Spleen (tissue), 11 donors: ENCODE measurements at regions not wholly inside any gene's neighbourhood (a gene's known extent, or its start where the extent isn't known, plus 50 kb on each side); places are given as distances from the start of the nearest gene placed in this dataset.

Experiments
- DNase-seq: peaks from one replicate; pipeline ENCODE4 v3.0.0-alpha.2; 2020
- H3K27ac ChIP-seq, 8 donors: fragments of 200-600 bp; sonication (generic) in 7 of 8; 1 replicate in 4 of 8; 2 replicates in 4 of 8; pipeline versions ENCODE4 v1.5.0 to v1.8.0; 2016 to 2021; ENCODE audit warnings: inconsistent platforms in 4 of 8, mild to moderate bottlenecking in 4 of 8, moderate library complexity in 1 of 8
- H3K27me3 ChIP-seq, 7 donors: fragments of 200-600 bp; sonication (generic) in 6 of 7; replicated peaks in 1 of 7; 1 replicate in 4 of 7; 2 replicates in 3 of 7; pipeline versions ENCODE4 v1.5.0 to v1.8.0; 2016 to 2021; ENCODE audit warnings: inconsistent platforms in 3 of 7, mild to moderate bottlenecking in 1 of 7
- H3K36me3 ChIP-seq, 6 donors: fragments of 200-600 bp; sonication (generic) in 5 of 6; 1 replicate in 4 of 6; 2 replicates in 2 of 6; pipeline versions ENCODE4 v1.5.0 to v1.8.0; 2016 to 2021; ENCODE audit warnings: inconsistent platforms in 2 of 6
- H3K4me1 ChIP-seq, 6 donors: fragments of 200-600 bp; sonication (generic) in 5 of 6; 1 replicate in 3 of 6; 2 replicates in 3 of 6; pipeline versions ENCODE4 v1.5.0 to v1.8.0; 2016 to 2021; ENCODE audit warnings: inconsistent platforms in 3 of 6
- H3K4me3 ChIP-seq, 8 donors: fragments of 200-600 bp; sonication (generic) in 7 of 8; 1 replicate in 4 of 8; 2 replicates in 4 of 8; pipeline versions ENCODE4 v1.5.0 to v1.8.0; 2016 to 2021; ENCODE audit warnings: inconsistent platforms in 4 of 8, mild to moderate bottlenecking in 4 of 8, moderate library complexity in 2 of 8
- H3K9me3 ChIP-seq, 8 donors: fragments of 200-600 bp; sonication (generic) in 7 of 8; 1 replicate in 4 of 8; 2 replicates in 4 of 8; pipeline versions ENCODE4 v1.5.0 to v1.8.0; 2016 to 2021; ENCODE audit warnings: inconsistent platforms in 4 of 8
- CTCF ChIP-seq, 11 experiments: fragments of 200-600 bp in 7 of 11; fragments of 450-650 bp in 4 of 11; sonication (generic) in 4 of 11; IDR thresholded peaks in 8 of 11; conservative IDR thresholded peaks in 3 of 11; 1 replicate in 7 of 11; 2 replicates in 4 of 11; pipeline versions ENCODE4 v1.4.0 to v1.8.0; 2016 to 2021; ENCODE audit warnings: antibody characterized with exemption in 11 of 11, inconsistent platforms in 4 of 11, mild to moderate bottlenecking in 1 of 11
- POLR2A ChIP-seq, 3 donors: fragments of 450-650 bp; IDR thresholded peaks; one replicate each; pipeline ENCODE4 v1.5.1; 2017; ENCODE audit warnings: antibody characterized with exemption in 3 of 3, mild to moderate bottlenecking in 1 of 3
- POLR2AphosphoS5 ChIP-seq, 3 donors: sonication (generic); formaldehyde crosslinking; IDR thresholded peaks; one replicate each; pipeline ENCODE4 v1.5.1; 2017; ENCODE audit warnings: antibody characterized with exemption in 3 of 3
- WGBS, 5 donors: extraction: QIAGEN DNeasy Blood & Tissue Kit in 3 of 5; methylation state at CpG; one replicate each; pipeline versions ENCODE4 v1.1.5 to v1.1.7; 2013 to 2018; 5-methylcytosine and 5-hydroxymethylcytosine counted together
- intact Hi-C: fragments of 100-400 bp; cut with DNase I; formaldehyde crosslinking; loops from one replicate; pipeline ENCODE4 v1.15.0; 2023; ENCODE audit warnings: low total_unique reads
- donor health status: healthy with polysubstance abuse.
- donor health status: DM: no; HTN: no; CAD: no; lungs with moderate emphysema.
- donor health status: DM: no; HTN: no; CAD: no.
- donor health status: Bipolar disorder and iron deficiency.
- donor health status: healthy.
- donor health status: DM: no; HTN: no; CAD: no.
- donor health status: DM: yes; HTN: yes; CAD: no.

DNA sequence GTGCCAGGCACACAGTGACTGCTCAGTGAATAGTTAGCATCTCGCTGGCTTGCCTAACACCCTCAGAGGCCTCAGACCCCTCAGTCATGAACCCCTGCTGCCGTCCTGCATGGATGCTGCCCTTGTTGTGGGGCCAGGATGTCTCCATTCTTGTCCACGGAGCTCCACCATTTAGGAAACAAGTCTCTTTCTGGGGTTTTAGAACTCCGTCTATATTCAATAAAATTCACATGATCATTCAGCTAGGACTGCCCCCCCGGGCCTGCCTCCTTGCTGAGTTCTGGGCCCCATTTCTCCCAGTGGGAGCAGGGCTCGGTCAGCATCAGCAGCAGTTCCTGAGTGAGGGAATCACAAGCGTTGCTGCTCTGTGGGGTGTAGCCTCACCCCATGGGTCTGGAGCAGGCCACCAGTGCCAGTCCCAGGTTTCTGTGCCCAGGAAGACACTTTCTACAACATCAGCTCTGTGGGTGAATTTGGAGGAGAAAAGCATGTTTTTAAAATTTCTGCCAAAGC, 134.1 kb downstream of the RHOU start:
- Histone ChIP-seq H3K27ac (no peak overlapping the region), H3K27me3 (no peaks in the 10 kb centered on the region), H3K36me3 (no peaks in the 10 kb centered on the region), H3K9me3 (no peaks in the 10 kb centered on the region), H3K4me1 (peaks cover 0 to 42% (median 15%) of the 10 kb centered on the region in 6 donors), H3K4me3 (no peak overlapping the region)
- TF ChIP-seq CTCF (IDR thresholded peaks at IDR 0.05 in 8 of 11, conservative IDR thresholded peaks at IDR 0.05 in 3 of 11) (no peak), POLR2A (IDR thresholded peaks at IDR 0.05) (no peak), POLR2AphosphoS5 (IDR thresholded peaks at IDR 0.05) (no peak)
- intact Hi-C loops, result no loop called here
- WGBS, 5 donors, result 84 to 95% (median 92%) methylated on average over 7 of the region's 7 CpGs
- DNase-seq, result no peak

DNA sequence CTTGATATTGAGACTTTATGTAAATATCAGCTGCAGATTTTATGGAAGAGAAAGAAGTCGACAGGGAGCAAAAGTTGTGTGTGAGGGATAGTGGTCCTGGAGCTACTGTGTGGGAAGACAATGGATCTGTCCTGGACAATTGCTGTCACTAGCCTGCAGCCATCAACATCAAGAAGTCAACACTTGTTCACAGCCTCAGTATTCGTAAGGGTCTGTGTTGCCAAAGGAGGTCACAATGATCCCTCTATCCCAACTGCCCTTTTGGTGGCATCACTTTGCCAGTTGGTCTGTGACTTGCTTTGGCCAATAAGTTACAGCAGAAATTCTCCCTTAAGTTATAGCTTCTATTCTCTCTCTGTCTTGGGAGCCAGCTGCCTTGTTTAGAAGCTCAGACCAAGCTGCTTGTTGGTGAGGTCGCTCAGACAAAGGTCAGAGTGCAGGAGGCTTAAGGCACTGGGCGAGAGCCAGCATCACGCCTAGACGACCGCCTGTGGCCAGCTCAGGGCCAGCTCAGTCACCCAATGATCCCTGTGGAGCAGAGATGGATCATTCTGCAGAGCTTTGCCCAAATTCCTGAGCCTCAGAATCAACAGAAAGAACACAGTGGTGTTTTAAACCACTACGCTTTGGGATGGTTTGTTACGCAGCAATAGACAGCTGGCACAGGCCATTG, 134.9 kb downstream of the RHOU start:
- no peaks in the 10 kb centered on the region for H3K9me3 ChIP-seq
- TF ChIP-seq CTCF (IDR thresholded peaks at IDR 0.05 in 8 of 11, conservative IDR thresholded peaks at IDR 0.05 in 3 of 11) (no peak), POLR2AphosphoS5 (IDR thresholded peaks at IDR 0.05) (no peak), POLR2A (IDR thresholded peaks at IDR 0.05) (no peak)
- peaks cover 0 to 38% (median 12%) of the 10 kb centered on the region in 6 donors for H3K4me1 ChIP-seq
- 86 to 92% (median 91%) methylated on average over 9 of the region's 9 CpGs for WGBS, 5 donors
- H3K27me3 ChIP-seq, result no peaks in the 10 kb centered on the region
- no peaks in the 10 kb centered on the region for H3K36me3 ChIP-seq
- DNase-seq, result no peak
- intact Hi-C loops, result no loop called here
- H3K27ac ChIP-seq, result no peak overlapping the region
- H3K4me3 ChIP-seq, result no peak overlapping the region

GRCh38 chr1:228871314-228872061, 136.2 kb downstream of the RHOU start:
- WGBS, 5 donors, result 69 to 91% (median 80%) methylated on average over 8 of the region's 8 CpGs
- intact Hi-C loops, result no loop called here
- no peak for DNase-seq
- Histone ChIP-seq H3K9me3 (no peaks in the 10 kb centered on the region), H3K4me1 (peaks cover 0 to 33% (median 10%) of the 10 kb centered on the region in 6 donors), H3K27ac (peak overlapping the region in 2 of 8 donors; percentile 1 to 37), H3K4me3 (no peak overlapping the region), H3K36me3 (no peaks in the 10 kb centered on the region), H3K27me3 (no peaks in the 10 kb centered on the region)
- TF ChIP-seq POLR2AphosphoS5 (IDR thresholded peaks at IDR 0.05) (no peak), POLR2A (IDR thresholded peaks at IDR 0.05) (no peak), CTCF (IDR thresholded peaks at IDR 0.05 in 8 of 11, conservative IDR thresholded peaks at IDR 0.05 in 3 of 11) (no peak)

- intact Hi-C loops, result no loop called here
- WGBS, 5 donors, result 63 to 79% (median 72%) methylated on average over 7 of the region's 7 CpGs
- Histone ChIP-seq H3K27ac (peak overlapping the region in 1 of 8 donors; percentile 1), H3K27me3 (no peaks in the 10 kb centered on the region), H3K9me3 (no peaks in the 10 kb centered on the region), H3K36me3 (no peaks in the 10 kb centered on the region), H3K4me1 (peaks cover 0 to 29% (median 6%) of the 10 kb centered on the region in 6 donors), H3K4me3 (no peak overlapping the region)
- TF ChIP-seq CTCF (IDR thresholded peaks at IDR 0.05 in 8 of 11, conservative IDR thresholded peaks at IDR 0.05 in 3 of 11) (no peak), POLR2A (IDR thresholded peaks at IDR 0.05) (no peak), POLR2AphosphoS5 (IDR thresholded peaks at IDR 0.05) (no peak)
- peak; percentile 15 for DNase-seq
Observed at GRCh38 chr1:228872080-228872479, 136.8 kb downstream of the RHOU start.
